ENCODE measurements at regions not wholly inside any gene's neighbourhood (a gene's known extent, or its start where the extent isn't known, plus 50 kb on each side); places are given as distances from the start of the nearest gene placed in this dataset.

- no peak for FAIRE-seq
- H3K79me2 ChIP-seq (ENCODE audit: control insufficient read depth, insufficient read depth, low read length), result no peaks in the 10 kb centered on the region
Measured at GRCh38 chr3:153357436-153357835, 195.4 kb downstream of the RAP2B start.

GRCh38 chr3:153369561-153370374 is 207.7 kb downstream of the RAP2B start:
- no peaks in the 10 kb centered on the region for H3K79me2 ChIP-seq (ENCODE audit: control insufficient read depth, insufficient read depth, low read length)
- no peaks in the 10 kb centered on the region for H3K27me3 ChIP-seq (ENCODE audit: control insufficient read depth, extremely low read depth, insufficient read depth, low read length)
- no peaks in the 10 kb centered on the region for H3K4me1 ChIP-seq (ENCODE audit: control insufficient read depth, extremely low read depth, insufficient read depth, low read length)
- H3K4me2 ChIP-seq (ENCODE audit: control insufficient read depth, extremely low read depth, insufficient read depth, low read depth, low read length), result no peak overlapping the region
- no peak overlapping the region for H2AFZ ChIP-seq (ENCODE audit: control insufficient read depth, low read length)
- no peak overlapping the region for H3K4me3 ChIP-seq (ENCODE audit: control insufficient read depth in 2 of 3, extremely low read depth in 1 of 3, insufficient read depth in 2 of 3, low read depth in 1 of 3, low read length in 3 of 3)
- no peaks in the 10 kb centered on the region for H3K9me3 ChIP-seq (ENCODE audit: control insufficient read depth, low read depth, low read length)
- H3K27ac ChIP-seq (ENCODE audit: control insufficient read depth, insufficient read depth, low read length), result no peak overlapping the region
- no peaks in the 10 kb centered on the region for H3K9me1 ChIP-seq (ENCODE audit: control insufficient read depth, extremely low read depth, insufficient read depth, low read length)
- no peaks in the 10 kb centered on the region for H4K20me1 ChIP-seq (ENCODE audit: control insufficient read depth, extremely low read depth, insufficient read depth, low read length)
- no peak for FAIRE-seq
- dilution Hi-C loops (cut with MboI; ENCODE audit: extremely low pct_ligation_motif_present, low sequenced_read_pairs), result no loop called here
- H3K36me3 ChIP-seq (ENCODE audit: control insufficient read depth in 2 of 2, extremely low read depth in 1 of 2, insufficient read depth in 2 of 2, low read length in 2 of 2), result no peaks in the 10 kb centered on the region
- no peak for DNase-seq (ENCODE audit: low read depth, low spot score)
- TF ChIP-seq CTCF (optimal IDR thresholded peaks at IDR 0.05 in 1 of 3, IDR thresholded peaks at IDR 0.05 in 1 of 3, conservative IDR thresholded peaks at IDR 0.05 in 1 of 3; ENCODE audit: extremely low read depth in 1 of 3, insufficient read depth in 2 of 3, low read length in 3 of 3), result no peak
- TF ChIP-seq EZH2 (IDR thresholded peaks at IDR 0.05; ENCODE audit: low read length), result no peak
- no peak overlapping the region for H3K9ac ChIP-seq (ENCODE audit: control insufficient read depth, extremely low read depth, insufficient read depth, low read length)

More at GRCh38 chr3:153357436-153357835, 195.4 kb downstream of the RAP2B start:
- H3K27ac ChIP-seq (ENCODE audit: control insufficient read depth, insufficient read depth, low read length), result no peak overlapping the region
- H4K20me1 ChIP-seq (ENCODE audit: control insufficient read depth, extremely low read depth, insufficient read depth, low read length), result no peaks in the 10 kb centered on the region
- no peaks in the 10 kb centered on the region for H3K9me1 ChIP-seq (ENCODE audit: control insufficient read depth, extremely low read depth, insufficient read depth, low read length)
- H2AFZ ChIP-seq (ENCODE audit: control insufficient read depth, low read length), result no peak overlapping the region
- dilution Hi-C loops (cut with MboI; ENCODE audit: extremely low pct_ligation_motif_present, low sequenced_read_pairs), result no loop called here
- H3K36me3 ChIP-seq (ENCODE audit: control insufficient read depth in 2 of 2, extremely low read depth in 1 of 2, insufficient read depth in 2 of 2, low read length in 2 of 2), result no peaks in the 10 kb centered on the region
- no peaks in the 10 kb centered on the region for H3K4me1 ChIP-seq (ENCODE audit: control insufficient read depth, extremely low read depth, insufficient read depth, low read length)
- TF ChIP-seq EZH2 (IDR thresholded peaks at IDR 0.05; ENCODE audit: low read length) (no peak), CTCF (optimal IDR thresholded peaks at IDR 0.05 in 1 of 3, IDR thresholded peaks at IDR 0.05 in 1 of 3, conservative IDR thresholded peaks at IDR 0.05 in 1 of 3; ENCODE audit: extremely low read depth in 1 of 3, insufficient read depth in 2 of 3, low read length in 3 of 3) (no peak)
- H3K9me3 ChIP-seq (ENCODE audit: control insufficient read depth, low read depth, low read length), result no peaks in the 10 kb centered on the region
- no peak overlapping the region for H3K4me3 ChIP-seq (ENCODE audit: control insufficient read depth in 2 of 3, extremely low read depth in 1 of 3, insufficient read depth in 2 of 3, low read depth in 1 of 3, low read length in 3 of 3)
- H3K27me3 ChIP-seq (ENCODE audit: control insufficient read depth, extremely low read depth, insufficient read depth, low read length), result no peaks in the 10 kb centered on the region
- no peak overlapping the region for H3K9ac ChIP-seq (ENCODE audit: control insufficient read depth, extremely low read depth, insufficient read depth, low read length)
- H3K4me2 ChIP-seq (ENCODE audit: control insufficient read depth, extremely low read depth, insufficient read depth, low read depth, low read length), result no peak overlapping the region
- no peak for DNase-seq (ENCODE audit: low read depth, low spot score)
